RWPE2 (cell line): ENCODE measurements at regions not wholly inside any gene's neighbourhood (a gene's known extent, or its start where the extent isn't known, plus 50 kb on each side); places are given as distances from the start of the nearest gene placed in this dataset.

Experiments used
- ATAC-seq: fragments of 200-7000 bp; cut with Tn5 transposase; 3 replicates; pipeline ENCODE4 v1.9.1; 2021; ENCODE audit warnings: low read depth
- DNase-seq: peaks from one replicate; pipeline ENCODE4 v3.0.0-alpha.2; 2020; ENCODE audit warnings: low spot score
- H3K27ac ChIP-seq: fragments of 450-650 bp; 2 replicates; pipeline ENCODE4 v1.5.1; 2017; ENCODE audit warnings: mild to moderate bottlenecking; ENCODE audit not compliant: poor library complexity, severe bottlenecking
- H3K27me3 ChIP-seq: fragments of 250-450 bp; sonication (Bioruptor Pico); 2 replicates; pipeline ENCODE4 v1.5.1; 2021; ENCODE audit warnings: mild to moderate bottlenecking, moderate library complexity; ENCODE audit not compliant: insufficient read depth, poor library complexity, severe bottlenecking
- H3K36me3 ChIP-seq: fragments of 250-450 bp; sonication (Bioruptor Pico); 2 replicates; pipeline ENCODE4 v1.5.1; 2020; ENCODE audit warnings: low read depth, mild to moderate bottlenecking, moderate library complexity
- H3K4me1 ChIP-seq: fragments of 250-450 bp; sonication (Bioruptor Pico); 2 replicates; pipeline ENCODE4 v1.5.1; 2021; ENCODE audit warnings: mild to moderate bottlenecking, moderate library complexity; ENCODE audit not compliant: insufficient read depth, poor library complexity, severe bottlenecking
- H3K4me3 ChIP-seq: fragments of 250-450 bp; sonication (Bioruptor Pico); 2 replicates; pipeline ENCODE4 v1.5.1; 2021; ENCODE audit warnings: mild to moderate bottlenecking, moderate library complexity; ENCODE audit not compliant: severe bottlenecking
- H3K9me3 ChIP-seq: fragments of 250-450 bp; sonication (Bioruptor Pico); 2 replicates; pipeline ENCODE4 v1.5.1; 2021; ENCODE audit warnings: mild to moderate bottlenecking, moderate library complexity; ENCODE audit not compliant: severe bottlenecking
- TF ChIP-seq, protein P1 (sequence below): fragments of 450-650 bp; IDR thresholded peaks from one replicate; pipeline ENCODE4 v1.5.1; 2017; ENCODE audit warnings: mild to moderate bottlenecking, moderate library complexity; ENCODE audit not compliant: poor library complexity, severe bottlenecking

GRCh38 chr6:110040716-110041115 lies 62.6 kb downstream of the GPR6 start:
- TF ChIP-seq, protein P1, sequence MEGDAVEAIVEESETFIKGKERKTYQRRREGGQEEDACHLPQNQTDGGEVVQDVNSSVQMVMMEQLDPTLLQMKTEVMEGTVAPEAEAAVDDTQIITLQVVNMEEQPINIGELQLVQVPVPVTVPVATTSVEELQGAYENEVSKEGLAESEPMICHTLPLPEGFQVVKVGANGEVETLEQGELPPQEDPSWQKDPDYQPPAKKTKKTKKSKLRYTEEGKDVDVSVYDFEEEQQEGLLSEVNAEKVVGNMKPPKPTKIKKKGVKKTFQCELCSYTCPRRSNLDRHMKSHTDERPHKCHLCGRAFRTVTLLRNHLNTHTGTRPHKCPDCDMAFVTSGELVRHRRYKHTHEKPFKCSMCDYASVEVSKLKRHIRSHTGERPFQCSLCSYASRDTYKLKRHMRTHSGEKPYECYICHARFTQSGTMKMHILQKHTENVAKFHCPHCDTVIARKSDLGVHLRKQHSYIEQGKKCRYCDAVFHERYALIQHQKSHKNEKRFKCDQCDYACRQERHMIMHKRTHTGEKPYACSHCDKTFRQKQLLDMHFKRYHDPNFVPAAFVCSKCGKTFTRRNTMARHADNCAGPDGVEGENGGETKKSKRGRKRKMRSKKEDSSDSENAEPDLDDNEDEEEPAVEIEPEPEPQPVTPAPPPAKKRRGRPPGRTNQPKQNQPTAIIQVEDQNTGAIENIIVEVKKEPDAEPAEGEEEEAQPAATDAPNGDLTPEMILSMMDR, result no peak
- Histone ChIP-seq H3K4me3 (no peak overlapping the region), H3K36me3 (no peaks in the 10 kb centered on the region), H3K9me3 (no peaks in the 10 kb centered on the region), H3K4me1 (peaks cover 3% of the 10 kb centered on the region), H3K27ac (no peak overlapping the region), H3K27me3 (no peaks in the 10 kb centered on the region)
- no peak for ATAC-seq
- DNase-seq, result no peak

DNA sequence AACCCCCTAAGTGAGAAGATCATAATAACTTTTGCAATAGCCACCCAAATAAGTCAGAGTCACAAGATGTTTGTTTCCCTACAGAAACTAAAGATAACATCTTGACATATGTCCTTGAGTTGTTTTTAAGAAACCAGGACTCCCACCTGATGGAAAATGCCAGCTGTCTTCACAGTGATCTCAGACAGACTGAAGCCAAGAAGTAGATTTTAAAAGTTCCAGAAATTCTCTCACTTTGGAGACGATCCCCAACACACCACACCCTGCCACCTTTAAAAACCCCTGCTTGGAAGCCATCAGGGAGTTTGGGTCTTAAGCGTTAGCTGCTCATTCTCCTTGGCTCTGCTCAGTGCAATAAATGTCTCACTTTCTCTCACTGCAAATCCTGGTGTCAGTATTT lies 63.0 kb downstream of the GPR6 start:
- Histone ChIP-seq H3K36me3 (no peaks in the 10 kb centered on the region), H3K27ac (no peak overlapping the region), H3K4me1 (peaks cover 3% of the 10 kb centered on the region), H3K27me3 (no peaks in the 10 kb centered on the region), H3K4me3 (no peak overlapping the region), H3K9me3 (no peaks in the 10 kb centered on the region)
- DNase-seq (no peak), ATAC-seq (no peak)
- TF ChIP-seq, protein P1, result no peak

DNA sequence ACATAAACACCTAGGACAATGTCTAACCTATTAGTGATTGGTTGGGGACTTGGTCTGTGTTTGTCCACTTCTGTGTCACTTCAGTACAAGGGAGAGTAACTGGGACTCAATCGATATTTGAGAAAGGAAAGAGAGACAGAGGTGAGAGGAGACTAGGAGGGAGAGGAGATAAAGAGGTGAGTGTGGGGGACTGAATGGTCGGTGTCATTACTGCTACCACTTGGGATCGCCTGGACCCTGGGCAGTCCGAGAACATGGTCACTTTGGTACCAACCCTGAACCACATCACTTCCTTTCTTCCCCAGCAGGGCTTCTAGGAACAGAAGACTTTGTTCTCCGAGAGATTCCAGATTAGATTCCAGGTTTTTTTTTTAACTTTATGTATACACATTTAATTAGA lies 63.7 kb downstream of the GPR6 start:
- Histone ChIP-seq H3K27me3 (no peaks in the 10 kb centered on the region), H3K36me3 (no peaks in the 10 kb centered on the region), H3K4me3 (no peak overlapping the region), H3K27ac (no peak overlapping the region), H3K4me1 (peaks cover 3% of the 10 kb centered on the region), H3K9me3 (no peaks in the 10 kb centered on the region)
- ATAC-seq, result no peak
- no peak for DNase-seq
- TF ChIP-seq, protein P1, result no peak

DNA sequence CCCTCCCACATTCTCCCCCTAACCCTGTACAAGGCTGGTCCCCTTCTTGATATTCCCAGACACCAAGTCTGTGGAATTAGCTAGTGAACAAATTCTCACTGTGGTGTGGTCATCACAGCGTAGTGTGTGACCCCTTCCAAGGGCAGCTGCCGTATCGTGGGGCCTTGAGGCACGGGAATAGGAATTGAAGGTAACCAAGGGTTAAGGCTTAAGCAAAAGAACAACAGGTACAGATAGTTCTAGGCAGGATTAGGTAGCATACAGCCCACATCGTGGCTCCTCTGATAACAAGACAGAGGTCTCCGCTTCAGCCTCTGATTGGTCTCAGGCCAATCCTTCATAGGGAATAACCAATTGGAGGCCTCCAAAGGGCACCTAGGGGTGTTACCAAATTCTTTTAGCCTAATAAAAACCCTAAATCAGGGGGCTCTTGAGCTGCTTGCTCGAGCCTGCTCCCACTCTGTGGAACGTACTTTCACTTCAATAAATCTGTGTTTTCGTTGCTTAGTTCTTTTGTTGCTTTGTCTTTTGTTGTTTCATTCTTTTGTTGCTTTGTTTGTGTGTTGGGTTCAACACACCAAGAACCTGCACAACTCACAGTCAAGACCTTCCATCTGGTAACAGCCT lies 64.7 kb downstream of the GPR6 start:
- ATAC-seq (no peak), DNase-seq (no peak)
- Histone ChIP-seq H3K27me3 (no peaks in the 10 kb centered on the region), H3K27ac (no peak overlapping the region), H3K4me1 (peaks cover 3% of the 10 kb centered on the region), H3K9me3 (no peaks in the 10 kb centered on the region), H3K36me3 (no peaks in the 10 kb centered on the region), H3K4me3 (no peak overlapping the region)
- TF ChIP-seq, protein P1, result no peak

DNA sequence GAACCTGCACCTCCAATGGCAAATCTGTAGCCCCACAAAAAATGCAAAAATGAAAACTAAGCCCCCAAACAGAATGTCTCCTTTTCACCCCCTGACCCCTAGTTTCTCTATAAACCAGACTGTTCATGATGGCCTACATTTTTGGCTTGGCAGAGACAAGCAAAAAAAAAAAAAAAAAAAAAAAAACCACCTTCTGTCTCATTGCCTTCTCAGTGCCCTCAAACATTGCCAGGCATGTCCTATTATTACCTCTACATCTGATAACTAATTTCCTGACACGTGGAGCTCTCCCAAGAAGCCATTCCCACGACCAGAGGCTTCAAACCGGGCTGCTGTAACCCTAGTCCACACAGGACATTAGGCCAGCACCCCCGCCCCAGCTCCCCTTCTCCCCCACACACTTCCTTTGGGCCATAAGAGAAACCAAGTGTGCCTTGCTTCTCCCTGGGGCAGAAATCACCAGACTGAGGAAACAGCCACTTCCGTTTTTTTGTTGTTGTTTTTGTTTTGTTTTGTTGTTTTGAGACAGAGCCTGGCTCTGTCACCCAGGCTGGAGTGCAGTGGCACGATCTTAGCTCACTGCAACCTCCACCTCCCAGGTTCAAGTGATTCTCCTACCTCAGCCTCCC lies 65.4 kb downstream of the GPR6 start:
- Histone ChIP-seq H3K4me1 (peaks cover 3% of the 10 kb centered on the region), H3K27me3 (no peaks in the 10 kb centered on the region), H3K4me3 (no peak overlapping the region), H3K36me3 (no peaks in the 10 kb centered on the region), H3K27ac (no peak overlapping the region), H3K9me3 (no peaks in the 10 kb centered on the region)
- ATAC-seq (no peak), DNase-seq (no peak)
- TF ChIP-seq, protein P1, result no peak
